Inflammatory macrophage treated with lipopolysaccharide for 1 hour (primary cell): ENCODE measurements at regions not wholly inside any gene's neighbourhood (a gene's known extent, or its start where the extent isn't known, plus 50 kb on each side); places are given as distances from the start of the nearest gene placed in this dataset.
"Not testable (repeated sequence)": the region's sequence is repeated elsewhere in the genome, so short reads cannot be mapped to it uniquely, and the experiment has no call there.

Source experiments
- DNase-seq, 2 donors: peaks; one replicate each; pipeline ENCODE4 v3.0.0-alpha.2; 2020 to 2022

- no peak for DNase-seq
Observed at GRCh38 chr5:154652746-154653417, 102.3 kb upstream of the LARP1 start.

- DNase-seq = not testable (repeated sequence)
Observed at GRCh38 chr5:154651795-154652194, 103.4 kb upstream of the LARP1 start.

- peak; percentile 47 to 74 for DNase-seq
Observed at GRCh38 chr5:154648706-154649105, 106.5 kb upstream of the LARP1 start.

GRCh38 chr5:154648229-154648628 lies 106.9 kb upstream of the LARP1 start:
- DNase-seq = no peak

- DNase-seq = no peak
Observed at GRCh38 chr5:154647761-154648145, 107.4 kb upstream of the LARP1 start.

- no peak for DNase-seq
Observed at GRCh38 chr5:154647114-154647760, 107.9 kb upstream of the LARP1 start.

- DNase-seq = no peak
Observed at GRCh38 chr5:154646745-154647113, 108.4 kb upstream of the LARP1 start.

- DNase-seq = no peak
Observed at GRCh38 chr5:154644745-154645411, 110.3 kb upstream of the LARP1 start.

GRCh38 chr5:154642499-154643245 lies 112.5 kb upstream of the LARP1 start:
- DNase-seq = no peak

- DNase-seq = peak in 1 of 2 donors; percentile 46
Observed at GRCh38 chr5:154640213-154640831, 114.9 kb upstream of the LARP1 start.

- not testable (repeated sequence) for DNase-seq
Observed at GRCh38 chr5:154636786-154637185, 118.4 kb upstream of the LARP1 start.

- not testable (repeated sequence) for DNase-seq
Observed at GRCh38 chr5:154636271-154636670, 118.9 kb upstream of the LARP1 start.

- DNase-seq = not testable (repeated sequence)
Observed at GRCh38 chr5:154633744-154634143, 121.4 kb upstream of the LARP1 start.

- DNase-seq = no peak
Observed at GRCh38 chr5:154631141-154631540, 124.0 kb upstream of the LARP1 start.

- DNase-seq = no peak
Observed at GRCh38 chr5:154630410-154630809, 124.8 kb upstream of the LARP1 start.

GRCh38 chr5:154628685-154629084 lies 126.5 kb upstream of the LARP1 start:
- no peak for DNase-seq

GRCh38 chr5:154627698-154628678 lies 127.2 kb upstream of the LARP1 start:
- no peak for DNase-seq

- no peak for DNase-seq
Observed at GRCh38 chr5:154626876-154627557, 128.2 kb upstream of the LARP1 start.

GRCh38 chr5:154625031-154625430 lies 130.1 kb upstream of the LARP1 start:
- no peak for DNase-seq

GRCh38 chr5:154624341-154624740 lies 130.8 kb upstream of the LARP1 start:
- DNase-seq = no peak

- peak; percentile 10 to 39 for DNase-seq
Observed at GRCh38 chr5:154620411-154620810, 134.8 kb upstream of the LARP1 start.
